ENCODE measurements at regions not wholly inside any gene's neighbourhood (a gene's known extent, or its start where the extent isn't known, plus 50 kb on each side); places are given as distances from the start of the nearest gene placed in this dataset.

DNA sequence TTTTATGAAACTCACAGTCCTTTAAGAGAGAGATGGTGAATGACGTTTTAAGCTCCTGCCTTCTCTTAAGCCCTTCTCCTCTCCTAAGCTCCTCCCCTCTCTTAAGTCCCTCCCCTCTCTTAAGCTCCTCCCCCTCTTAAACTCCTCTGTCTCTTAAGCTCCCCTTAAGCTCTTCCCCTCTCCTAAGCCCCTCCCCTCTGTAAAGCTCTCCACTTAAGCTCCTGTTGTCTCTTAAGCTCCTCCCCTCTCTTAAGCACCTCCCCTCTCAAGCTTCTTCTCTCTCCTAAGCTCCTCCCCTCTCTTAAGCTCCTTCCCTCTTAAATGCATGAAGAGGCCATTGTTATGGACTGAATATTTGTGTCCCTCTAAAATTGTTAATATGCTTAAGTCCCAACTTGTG lies 1180.6 kb upstream of the AUTS2 start:
- 66% methylated on average over 1 of the region's 1 CpG for WGBS
- no peak for DNase-seq (ENCODE audit: low spot score)
- H3K4me1 ChIP-seq (ENCODE audit: control insufficient read depth in 4 of 4, insufficient read depth in 4 of 4, low read length in 3 of 4) = no peaks in the 10 kb centered on the region
- H3K9me3 ChIP-seq (ENCODE audit: control insufficient read depth in 4 of 4, low read length in 3 of 4) = peaks cover 0 to 2% (median 0%) of the 10 kb centered on the region in 4 donors
- H3K4me3 ChIP-seq (ENCODE audit: low read depth in 1 of 3, low read length in 3 of 3) = no peak overlapping the region
- no peaks in the 10 kb centered on the region for H3K27me3 ChIP-seq (ENCODE audit: control insufficient read depth in 4 of 4, insufficient read depth in 4 of 4, low read length in 3 of 4)
- no peak overlapping the region for H3K27ac ChIP-seq (ENCODE audit: low read depth in 1 of 2, low read length in 2 of 2)
- TF ChIP-seq, protein P1, sequence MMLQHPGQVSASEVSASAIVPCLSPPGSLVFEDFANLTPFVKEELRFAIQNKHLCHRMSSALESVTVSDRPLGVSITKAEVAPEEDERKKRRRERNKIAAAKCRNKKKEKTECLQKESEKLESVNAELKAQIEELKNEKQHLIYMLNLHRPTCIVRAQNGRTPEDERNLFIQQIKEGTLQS (IDR thresholded peaks at IDR 0.05) = no peak
- TF ChIP-seq, protein P2, sequence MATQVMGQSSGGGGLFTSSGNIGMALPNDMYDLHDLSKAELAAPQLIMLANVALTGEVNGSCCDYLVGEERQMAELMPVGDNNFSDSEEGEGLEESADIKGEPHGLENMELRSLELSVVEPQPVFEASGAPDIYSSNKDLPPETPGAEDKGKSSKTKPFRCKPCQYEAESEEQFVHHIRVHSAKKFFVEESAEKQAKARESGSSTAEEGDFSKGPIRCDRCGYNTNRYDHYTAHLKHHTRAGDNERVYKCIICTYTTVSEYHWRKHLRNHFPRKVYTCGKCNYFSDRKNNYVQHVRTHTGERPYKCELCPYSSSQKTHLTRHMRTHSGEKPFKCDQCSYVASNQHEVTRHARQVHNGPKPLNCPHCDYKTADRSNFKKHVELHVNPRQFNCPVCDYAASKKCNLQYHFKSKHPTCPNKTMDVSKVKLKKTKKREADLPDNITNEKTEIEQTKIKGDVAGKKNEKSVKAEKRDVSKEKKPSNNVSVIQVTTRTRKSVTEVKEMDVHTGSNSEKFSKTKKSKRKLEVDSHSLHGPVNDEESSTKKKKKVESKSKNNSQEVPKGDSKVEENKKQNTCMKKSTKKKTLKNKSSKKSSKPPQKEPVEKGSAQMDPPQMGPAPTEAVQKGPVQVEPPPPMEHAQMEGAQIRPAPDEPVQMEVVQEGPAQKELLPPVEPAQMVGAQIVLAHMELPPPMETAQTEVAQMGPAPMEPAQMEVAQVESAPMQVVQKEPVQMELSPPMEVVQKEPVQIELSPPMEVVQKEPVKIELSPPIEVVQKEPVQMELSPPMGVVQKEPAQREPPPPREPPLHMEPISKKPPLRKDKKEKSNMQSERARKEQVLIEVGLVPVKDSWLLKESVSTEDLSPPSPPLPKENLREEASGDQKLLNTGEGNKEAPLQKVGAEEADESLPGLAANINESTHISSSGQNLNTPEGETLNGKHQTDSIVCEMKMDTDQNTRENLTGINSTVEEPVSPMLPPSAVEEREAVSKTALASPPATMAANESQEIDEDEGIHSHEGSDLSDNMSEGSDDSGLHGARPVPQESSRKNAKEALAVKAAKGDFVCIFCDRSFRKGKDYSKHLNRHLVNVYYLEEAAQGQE (IDR thresholded peaks at IDR 0.05) = no peak
- TF ChIP-seq SP1 (IDR thresholded peaks at IDR 0.05) (no peak), RAD21 (IDR thresholded peaks at IDR 0.05) (no peak), FOXA1 (IDR thresholded peaks at IDR 0.05) (no peak), HNF4A (conservative IDR thresholded peaks at IDR 0.05) (no peak), YY1 (IDR thresholded peaks at IDR 0.05) (no peak), HNF4G (IDR thresholded peaks at IDR 0.05) (no peak), NR2F2 (IDR thresholded peaks at IDR 0.05) (no peak), GABPA (IDR thresholded peaks at IDR 0.05 in 1 of 2, conservative IDR thresholded peaks at IDR 0.05 in 1 of 2) (no peak), JUND (IDR thresholded peaks at IDR 0.05) (no peak), EGR1 (IDR thresholded peaks at IDR 0.05; ENCODE audit: low read depth in 2 of 2) (no peak)
- TF ChIP-seq, protein P3, sequence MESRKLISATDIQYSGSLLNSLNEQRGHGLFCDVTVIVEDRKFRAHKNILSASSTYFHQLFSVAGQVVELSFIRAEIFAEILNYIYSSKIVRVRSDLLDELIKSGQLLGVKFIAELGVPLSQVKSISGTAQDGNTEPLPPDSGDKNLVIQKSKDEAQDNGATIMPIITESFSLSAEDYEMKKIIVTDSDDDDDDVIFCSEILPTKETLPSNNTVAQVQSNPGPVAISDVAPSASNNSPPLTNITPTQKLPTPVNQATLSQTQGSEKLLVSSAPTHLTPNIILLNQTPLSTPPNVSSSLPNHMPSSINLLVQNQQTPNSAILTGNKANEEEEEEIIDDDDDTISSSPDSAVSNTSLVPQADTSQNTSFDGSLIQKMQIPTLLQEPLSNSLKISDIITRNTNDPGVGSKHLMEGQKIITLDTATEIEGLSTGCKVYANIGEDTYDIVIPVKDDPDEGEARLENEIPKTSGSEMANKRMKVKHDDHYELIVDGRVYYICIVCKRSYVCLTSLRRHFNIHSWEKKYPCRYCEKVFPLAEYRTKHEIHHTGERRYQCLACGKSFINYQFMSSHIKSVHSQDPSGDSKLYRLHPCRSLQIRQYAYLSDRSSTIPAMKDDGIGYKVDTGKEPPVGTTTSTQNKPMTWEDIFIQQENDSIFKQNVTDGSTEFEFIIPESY (IDR thresholded peaks at IDR 0.05) = no peak
- TF ChIP-seq, protein P4, sequence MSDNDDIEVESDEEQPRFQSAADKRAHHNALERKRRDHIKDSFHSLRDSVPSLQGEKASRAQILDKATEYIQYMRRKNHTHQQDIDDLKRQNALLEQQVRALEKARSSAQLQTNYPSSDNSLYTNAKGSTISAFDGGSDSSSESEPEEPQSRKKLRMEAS (IDR thresholded peaks at IDR 0.05) = no peak
- TF ChIP-seq, protein P5, sequence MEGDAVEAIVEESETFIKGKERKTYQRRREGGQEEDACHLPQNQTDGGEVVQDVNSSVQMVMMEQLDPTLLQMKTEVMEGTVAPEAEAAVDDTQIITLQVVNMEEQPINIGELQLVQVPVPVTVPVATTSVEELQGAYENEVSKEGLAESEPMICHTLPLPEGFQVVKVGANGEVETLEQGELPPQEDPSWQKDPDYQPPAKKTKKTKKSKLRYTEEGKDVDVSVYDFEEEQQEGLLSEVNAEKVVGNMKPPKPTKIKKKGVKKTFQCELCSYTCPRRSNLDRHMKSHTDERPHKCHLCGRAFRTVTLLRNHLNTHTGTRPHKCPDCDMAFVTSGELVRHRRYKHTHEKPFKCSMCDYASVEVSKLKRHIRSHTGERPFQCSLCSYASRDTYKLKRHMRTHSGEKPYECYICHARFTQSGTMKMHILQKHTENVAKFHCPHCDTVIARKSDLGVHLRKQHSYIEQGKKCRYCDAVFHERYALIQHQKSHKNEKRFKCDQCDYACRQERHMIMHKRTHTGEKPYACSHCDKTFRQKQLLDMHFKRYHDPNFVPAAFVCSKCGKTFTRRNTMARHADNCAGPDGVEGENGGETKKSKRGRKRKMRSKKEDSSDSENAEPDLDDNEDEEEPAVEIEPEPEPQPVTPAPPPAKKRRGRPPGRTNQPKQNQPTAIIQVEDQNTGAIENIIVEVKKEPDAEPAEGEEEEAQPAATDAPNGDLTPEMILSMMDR (IDR thresholded peaks at IDR 0.05; ENCODE audit: low read depth, low read length, missing input control) = no peak
- H3K9ac ChIP-seq (ENCODE audit: low read depth in 1 of 2, low read length in 2 of 2) = no peak overlapping the region
- H3K36me3 ChIP-seq (ENCODE audit: control insufficient read depth in 4 of 4, insufficient read depth in 3 of 4, low read depth in 1 of 4, low read length in 3 of 4) = no peaks in the 10 kb centered on the region
